Left lung (tissue), 4 donors: ENCODE measurements at regions not wholly inside any gene's neighbourhood (a gene's known extent, or its start where the extent isn't known, plus 50 kb on each side); places are given as distances from the start of the nearest gene placed in this dataset.
"Not testable (repeated sequence)": the region's sequence is repeated elsewhere in the genome, so short reads cannot be mapped to it uniquely, and the experiment has no call there.

ENCODE experiments used
- ATAC-seq: fragments of 200-7000 bp; cut with Tn5 transposase; one replicate; pipeline ENCODE4 v1.9.1; 2020; ENCODE audit warnings: moderate library complexity
- DNase-seq, 4 donors: peaks; one replicate each; pipeline ENCODE4 v3.0.0-alpha.2; 2013 to 2020
- H3K27ac ChIP-seq, 2 donors: fragments of 200-600 bp; sonication (generic) in 1 of 2; one replicate each; pipeline versions ENCODE4 v1.5.0 to v1.8.0; 2020 to 2021
- H3K27me3 ChIP-seq, 2 donors: fragments of 200-600 bp; sonication (generic) in 1 of 2; one replicate each; pipeline versions ENCODE4 v1.5.0 to v1.8.0; 2020 to 2021
- H3K36me3 ChIP-seq, 2 donors: fragments of 200-600 bp; sonication (generic) in 1 of 2; one replicate each; pipeline versions ENCODE4 v1.5.0 to v1.8.0; 2020 to 2021
- H3K4me1 ChIP-seq, 2 donors: fragments of 200-600 bp; one replicate each; pipeline ENCODE4 v1.8.0; 2021
- H3K4me3 ChIP-seq, 2 donors: fragments of 200-600 bp; sonication (generic) in 1 of 2; one replicate each; pipeline versions ENCODE4 v1.5.0 to v1.8.0; 2020 to 2021; ENCODE audit warnings: mild to moderate bottlenecking in 1 of 2
- H3K9me3 ChIP-seq, 2 donors: fragments of 200-600 bp; sonication (generic) in 1 of 2; one replicate each; pipeline versions ENCODE4 v1.5.0 to v1.8.0; 2020 to 2021
- intact Hi-C, 2 donors: fragments of 100-400 bp; cut with DNase I; formaldehyde crosslinking; loops; one replicate each; pipeline versions ENCODE4 v1.11.2 to v1.14.2; 2022
- TF ChIP-seq, protein P1 (sequence below), 2 donors: fragments of 200-600 bp; sonication (generic) in 1 of 2; IDR thresholded peaks; one replicate each; pipeline versions ENCODE4 v1.5.0 to v1.8.0; 2021; ENCODE audit warnings: antibody characterized with exemption in 2 of 2
- donor health status: DM: no; HTN: yes; CAD: no.
- donor health status: DM: no; HTN: no; CAD: no.

GRCh38 chr12:58668871-58669270, 251.4 kb downstream of the LRIG3 start:
- ATAC-seq (no peak), DNase-seq (no peak)
- Histone ChIP-seq H3K4me1 (no peaks in the 10 kb centered on the region), H3K9me3 (no peaks in the 10 kb centered on the region), H3K27me3 (no peaks in the 10 kb centered on the region), H3K36me3 (no peaks in the 10 kb centered on the region), H3K27ac (no peak overlapping the region), H3K4me3 (no peak overlapping the region)
- intact Hi-C loops: no loop called here
- TF ChIP-seq, protein P1, sequence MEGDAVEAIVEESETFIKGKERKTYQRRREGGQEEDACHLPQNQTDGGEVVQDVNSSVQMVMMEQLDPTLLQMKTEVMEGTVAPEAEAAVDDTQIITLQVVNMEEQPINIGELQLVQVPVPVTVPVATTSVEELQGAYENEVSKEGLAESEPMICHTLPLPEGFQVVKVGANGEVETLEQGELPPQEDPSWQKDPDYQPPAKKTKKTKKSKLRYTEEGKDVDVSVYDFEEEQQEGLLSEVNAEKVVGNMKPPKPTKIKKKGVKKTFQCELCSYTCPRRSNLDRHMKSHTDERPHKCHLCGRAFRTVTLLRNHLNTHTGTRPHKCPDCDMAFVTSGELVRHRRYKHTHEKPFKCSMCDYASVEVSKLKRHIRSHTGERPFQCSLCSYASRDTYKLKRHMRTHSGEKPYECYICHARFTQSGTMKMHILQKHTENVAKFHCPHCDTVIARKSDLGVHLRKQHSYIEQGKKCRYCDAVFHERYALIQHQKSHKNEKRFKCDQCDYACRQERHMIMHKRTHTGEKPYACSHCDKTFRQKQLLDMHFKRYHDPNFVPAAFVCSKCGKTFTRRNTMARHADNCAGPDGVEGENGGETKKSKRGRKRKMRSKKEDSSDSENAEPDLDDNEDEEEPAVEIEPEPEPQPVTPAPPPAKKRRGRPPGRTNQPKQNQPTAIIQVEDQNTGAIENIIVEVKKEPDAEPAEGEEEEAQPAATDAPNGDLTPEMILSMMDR (IDR thresholded peaks at IDR 0.05): no peak

DNA sequence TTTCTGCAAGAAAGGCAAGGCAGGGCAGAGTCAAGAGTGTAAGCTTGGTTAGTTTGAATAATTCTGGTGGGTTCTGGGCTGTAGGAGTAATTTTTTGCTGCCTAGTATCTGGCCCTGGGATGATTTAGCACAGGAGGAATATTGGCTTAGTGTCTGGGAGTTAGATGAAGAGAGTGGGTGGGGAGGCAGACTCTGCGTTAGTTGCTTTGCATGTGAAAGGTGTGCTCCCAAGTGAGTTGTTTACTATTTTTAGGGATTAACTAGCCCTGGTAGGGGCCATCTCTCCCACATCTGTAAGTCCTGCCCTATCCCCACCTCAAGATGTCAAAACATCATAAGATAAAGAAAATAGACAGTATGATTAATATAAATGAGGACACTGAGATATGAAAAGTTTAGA, 249.7 kb downstream of the LRIG3 start:
- no peak for DNase-seq
- TF ChIP-seq, protein P1 (IDR thresholded peaks at IDR 0.05): no peak
- intact Hi-C loops: no loop called here
- peaks cover 0 to 5% of the 10 kb centered on the region in 2 donors for H3K9me3 ChIP-seq
- H3K36me3 ChIP-seq: no peaks in the 10 kb centered on the region
- H3K4me1 ChIP-seq: no peaks in the 10 kb centered on the region
- H3K27me3 ChIP-seq: no peaks in the 10 kb centered on the region
- ATAC-seq: no peak
- no peak overlapping the region for H3K4me3 ChIP-seq
- H3K27ac ChIP-seq: no peak overlapping the region

GRCh38 chr12:58671196-58671595, 249.1 kb downstream of the LRIG3 start:
- H3K27me3 ChIP-seq: no peaks in the 10 kb centered on the region
- intact Hi-C loops: no loop called here
- peaks cover 0 to 5% of the 10 kb centered on the region in 2 donors for H3K9me3 ChIP-seq
- H3K4me1 ChIP-seq: no peaks in the 10 kb centered on the region
- DNase-seq: no peak
- TF ChIP-seq, protein P1 (IDR thresholded peaks at IDR 0.05): no peak
- no peak overlapping the region for H3K4me3 ChIP-seq
- no peak for ATAC-seq
- no peak overlapping the region for H3K27ac ChIP-seq
- no peaks in the 10 kb centered on the region for H3K36me3 ChIP-seq

DNA sequence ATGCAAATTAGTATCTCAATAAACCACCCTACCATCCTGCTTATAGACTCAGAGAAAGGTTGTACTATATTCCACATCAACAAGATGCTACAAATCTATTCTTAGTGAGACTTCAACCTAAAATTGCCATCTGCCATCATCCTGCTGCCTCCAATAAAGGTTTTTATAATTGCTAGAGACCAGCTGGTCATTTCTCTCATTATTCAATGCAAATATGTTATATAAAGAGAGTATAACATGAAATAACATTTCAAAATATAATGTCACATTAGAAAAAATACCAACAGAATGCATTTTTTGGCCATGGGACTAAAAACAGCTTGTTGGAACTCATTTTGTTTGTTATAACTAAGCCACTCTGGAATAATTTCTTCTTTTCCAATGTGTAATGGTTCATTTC, 247.3 kb downstream of the LRIG3 start:
- Histone ChIP-seq H3K27ac (no peak overlapping the region), H3K4me1 (no peaks in the 10 kb centered on the region), H3K9me3 (peaks cover 0 to 10% of the 10 kb centered on the region in 2 donors), H3K4me3 (no peak overlapping the region), H3K27me3 (no peaks in the 10 kb centered on the region), H3K36me3 (no peaks in the 10 kb centered on the region)
- ATAC-seq (no peak), DNase-seq (no peak)
- intact Hi-C loops: no loop called here
- TF ChIP-seq, protein P1 (IDR thresholded peaks at IDR 0.05): no peak

- H3K27ac ChIP-seq, intact Hi-C loops, ATAC-seq, DNase-seq, H3K4me3 ChIP-seq, H3K27me3 ChIP-seq, H3K4me1 ChIP-seq, H3K36me3 ChIP-seq: not testable (repeated sequence)
- peaks cover 0 to 39% of the 10 kb centered on the region in 2 donors for H3K9me3 ChIP-seq
Observed at GRCh38 chr12:58677833-58678232, 242.5 kb downstream of the LRIG3 start.

DNA sequence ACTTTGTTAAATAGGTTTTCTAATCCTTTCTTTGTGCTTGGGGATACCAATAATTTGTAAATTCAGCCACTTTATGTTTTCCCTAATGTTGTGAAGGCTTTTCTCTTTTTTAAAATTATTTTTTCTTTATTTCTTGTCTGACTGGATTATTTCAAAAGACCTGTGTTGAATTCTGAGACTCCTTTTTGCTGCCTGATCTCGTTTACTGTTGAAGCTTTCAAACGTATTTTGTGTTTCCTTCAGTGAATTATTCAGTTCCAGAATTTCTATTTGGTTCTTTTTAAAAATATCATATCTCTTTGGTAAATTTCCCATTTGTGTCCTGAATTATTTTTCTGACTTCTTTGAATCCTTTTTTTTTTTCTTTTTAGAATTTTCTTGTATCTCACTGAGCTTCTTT, 241.6 kb downstream of the LRIG3 start:
- intact Hi-C loops: no loop called here
- Histone ChIP-seq H3K27me3 (no peaks in the 10 kb centered on the region), H3K4me3 (no peak overlapping the region), H3K36me3 (no peaks in the 10 kb centered on the region), H3K9me3 (peaks cover 0 to 39% of the 10 kb centered on the region in 2 donors), H3K27ac (no peak overlapping the region), H3K4me1 (no peaks in the 10 kb centered on the region)
- DNase-seq (no peak), ATAC-seq (no peak)
- TF ChIP-seq, protein P1 (IDR thresholded peaks at IDR 0.05): no peak
